NT2/D1 (cell line): ENCODE measurements at regions not wholly inside any gene's neighbourhood (a gene's known extent, or its start where the extent isn't known, plus 50 kb on each side); places are given as distances from the start of the nearest gene placed in this dataset.

ENCODE experiments used
- DNase-seq: peaks from one replicate; pipeline ENCODE4 v3.0.0-alpha.2; 2011; ENCODE audit warnings: low read depth, low spot score
- H3K27me3 ChIP-seq: 2 replicates; pipeline ENCODE4 v1.6.0; 2011; ENCODE audit warnings: mild to moderate bottlenecking; ENCODE audit not compliant: insufficient read length, insufficient read depth
- H3K36me3 ChIP-seq: 2 replicates; pipeline ENCODE4 v1.6.1; 2011; ENCODE audit warnings: mild to moderate bottlenecking, low read length, mixed read lengths; ENCODE audit not compliant: insufficient read depth, insufficient read length
- H3K4me1 ChIP-seq: 2 replicates; pipeline ENCODE4 v1.5.1; 2011; ENCODE audit not compliant: insufficient read depth, insufficient read length
- H3K4me3 ChIP-seq: 2 replicates; pipeline ENCODE4 v1.5.1; 2011; ENCODE audit warnings: low read depth; ENCODE audit not compliant: insufficient read length
- H3K9ac ChIP-seq: 2 replicates; pipeline ENCODE4 v1.6.0; 2011; ENCODE audit warnings: low read depth; ENCODE audit not compliant: insufficient read length
- H3K9me3 ChIP-seq: 2 replicates; pipeline ENCODE4 v1.5.1; 2011; ENCODE audit warnings: mild to moderate bottlenecking, low read length; ENCODE audit not compliant: insufficient read depth
- SUZ12 ChIP-seq: IDR thresholded peaks from 2 replicates; pipeline ENCODE4 v1.6.1; 2011; ENCODE audit not compliant: insufficient read length, insufficient read depth; ENCODE audit errors: extremely low read depth
- YY1 ChIP-seq: IDR thresholded peaks from 2 replicates; pipeline ENCODE4 v1.6.1; 2011; ENCODE audit not compliant: insufficient read length, insufficient read depth
- ZNF274 ChIP-seq: IDR thresholded peaks from 2 replicates; pipeline ENCODE4 v1.6.1; 2011; ENCODE audit warnings: mild to moderate bottlenecking, low read depth, low read length

- Histone ChIP-seq H3K27me3 (no peaks in the 10 kb centered on the region), H3K4me1 (peaks cover 8% of the 10 kb centered on the region), H3K36me3 (no peaks in the 10 kb centered on the region), H3K9me3 (no peaks in the 10 kb centered on the region), H3K4me3 (no peak overlapping the region), H3K9ac (no peak overlapping the region)
- TF ChIP-seq YY1, result no peak
- TF ChIP-seq SUZ12, result no peak
- no peak for TF ChIP-seq ZNF274
- DNase-seq, result no peak
Measured at GRCh38 chr5:173751266-173751600, 134.8 kb upstream of the BOD1 start.

- no peaks in the 10 kb centered on the region for H3K27me3 ChIP-seq
- no peak for DNase-seq
- no peaks in the 10 kb centered on the region for H3K36me3 ChIP-seq
- H3K9ac ChIP-seq, result no peak overlapping the region
- H3K4me1 ChIP-seq, result peaks cover 7% of the 10 kb centered on the region
- TF ChIP-seq ZNF274, result no peak
- TF ChIP-seq YY1, result no peak
- TF ChIP-seq SUZ12, result no peak
- H3K4me3 ChIP-seq, result no peak overlapping the region
- H3K9me3 ChIP-seq, result no peaks in the 10 kb centered on the region
Measured at GRCh38 chr5:173752653-173753052, 135.5 kb upstream of the CPEB4 start.

GRCh38 chr5:173753307-173754168, 134.6 kb upstream of the CPEB4 start:
- H3K9me3 ChIP-seq, result no peaks in the 10 kb centered on the region
- H3K27me3 ChIP-seq, result no peaks in the 10 kb centered on the region
- TF ChIP-seq SUZ12, result no peak
- TF ChIP-seq ZNF274, result no peak
- peak; percentile 41 for TF ChIP-seq YY1
- no peak overlapping the region for H3K9ac ChIP-seq
- peak; percentile 56 for DNase-seq
- peaks cover 5% of the 10 kb centered on the region for H3K4me1 ChIP-seq
- no peak overlapping the region for H3K4me3 ChIP-seq
- no peaks in the 10 kb centered on the region for H3K36me3 ChIP-seq

- H3K36me3 ChIP-seq, result no peaks in the 10 kb centered on the region
- H3K27me3 ChIP-seq, result no peaks in the 10 kb centered on the region
- H3K4me3 ChIP-seq, result no peak overlapping the region
- no peak for DNase-seq
- TF ChIP-seq ZNF274, result no peak
- no peak for TF ChIP-seq YY1
- TF ChIP-seq SUZ12, result no peak
- no peak overlapping the region for H3K9ac ChIP-seq
- H3K4me1 ChIP-seq, result peaks cover 4% of the 10 kb centered on the region
- H3K9me3 ChIP-seq, result no peaks in the 10 kb centered on the region
Measured at GRCh38 chr5:173755319-173755718, 132.8 kb upstream of the CPEB4 start.

- no peaks in the 10 kb centered on the region for H3K36me3 ChIP-seq
- H3K27me3 ChIP-seq, result no peaks in the 10 kb centered on the region
- H3K9ac ChIP-seq, result no peak overlapping the region
- TF ChIP-seq YY1 (no peak), SUZ12 (no peak), ZNF274 (no peak)
- DNase-seq, result no peak
- no peak overlapping the region for H3K4me3 ChIP-seq
- H3K9me3 ChIP-seq, result no peaks in the 10 kb centered on the region
- H3K4me1 ChIP-seq, result peaks cover 4% of the 10 kb centered on the region
Measured at GRCh38 chr5:173757403-173758209, 130.5 kb upstream of the CPEB4 start.

- peaks cover 2% of the 10 kb centered on the region for H3K4me1 ChIP-seq
- no peaks in the 10 kb centered on the region for H3K27me3 ChIP-seq
- no peak overlapping the region for H3K9ac ChIP-seq
- no peaks in the 10 kb centered on the region for H3K36me3 ChIP-seq
- no peak for DNase-seq
- TF ChIP-seq ZNF274, result no peak
- no peak for TF ChIP-seq YY1
- no peak for TF ChIP-seq SUZ12
- no peaks in the 10 kb centered on the region for H3K9me3 ChIP-seq
- no peak overlapping the region for H3K4me3 ChIP-seq
Measured at GRCh38 chr5:173758676-173759075, 129.5 kb upstream of the CPEB4 start.

GRCh38 chr5:173759691-173760090, 128.5 kb upstream of the CPEB4 start:
- H3K27me3 ChIP-seq, result no peaks in the 10 kb centered on the region
- no peak overlapping the region for H3K4me3 ChIP-seq
- H3K9ac ChIP-seq, result no peak overlapping the region
- DNase-seq, result no peak
- H3K4me1 ChIP-seq, result no peaks in the 10 kb centered on the region
- TF ChIP-seq ZNF274 (no peak), SUZ12 (no peak), YY1 (no peak)
- no peaks in the 10 kb centered on the region for H3K9me3 ChIP-seq
- H3K36me3 ChIP-seq, result no peaks in the 10 kb centered on the region
